T1000 (cell line): ENCODE measurements at regions not wholly inside any gene's neighbourhood (a gene's known extent, or its start where the extent isn't known, plus 50 kb on each side); places are given as distances from the start of the nearest gene placed in this dataset.
"Not testable (repeated sequence)": the region's sequence is repeated elsewhere in the genome, so short reads cannot be mapped to it uniquely, and the experiment has no call there.

ENCODE experiments used
- DNase-seq: peaks from one replicate; lab custom pipeline; 2025; ENCODE audit warnings: mixed read lengths; lab: John Stamatoyannopoulos, UW

GRCh38 chr9:28464481-28465216 lies 891.4 kb upstream of the C9orf72 start:
- no peak for DNase-seq

- DNase-seq, result no peak
Observed at GRCh38 chr9:28471261-28471660, 898.0 kb upstream of the C9orf72 start.

- no peak for DNase-seq
Observed at GRCh38 chr9:28487561-28487960, 914.3 kb upstream of the C9orf72 start.

- DNase-seq, result no peak
Observed at GRCh38 chr9:28491121-28491520, 917.8 kb upstream of the C9orf72 start.

- not testable (repeated sequence) for DNase-seq
Observed at GRCh38 chr9:28498168-28498567, 924.9 kb upstream of the C9orf72 start.

GRCh38 chr9:28502189-28502588 lies 928.9 kb upstream of the C9orf72 start:
- no peak for DNase-seq

GRCh38 chr9:28502741-28503140 lies 929.5 kb upstream of the C9orf72 start:
- DNase-seq, result no peak

- DNase-seq, result no peak
Observed at GRCh38 chr9:28503573-28503972, 930.3 kb upstream of the C9orf72 start.

- no peak for DNase-seq
Observed at GRCh38 chr9:28518439-28518838, 945.2 kb upstream of the C9orf72 start.

- DNase-seq, result not testable (repeated sequence)
Observed at GRCh38 chr9:28524309-28524708, 951.0 kb upstream of the C9orf72 start.

GRCh38 chr9:28528049-28528448 lies 954.8 kb upstream of the C9orf72 start:
- no peak for DNase-seq

GRCh38 chr9:28538132-28538531 lies 964.9 kb upstream of the C9orf72 start:
- no peak for DNase-seq

- no peak for DNase-seq
Observed at GRCh38 chr9:28539434-28540070, 966.3 kb upstream of the C9orf72 start.

- no peak for DNase-seq
Observed at GRCh38 chr9:28542928-28543327, 969.6 kb upstream of the C9orf72 start.

- no peak for DNase-seq
Observed at GRCh38 chr9:28547527-28547926, 974.2 kb upstream of the C9orf72 start.

- no peak for DNase-seq
Observed at GRCh38 chr9:28563291-28563934, 990.1 kb upstream of the C9orf72 start.

GRCh38 chr9:28583832-28584231 lies 1010.6 kb upstream of the C9orf72 start:
- no peak for DNase-seq

- DNase-seq, result no peak
Observed at GRCh38 chr9:28584542-28584941, 1011.3 kb upstream of the C9orf72 start.

GRCh38 chr9:28587052-28587451 lies 1013.8 kb upstream of the C9orf72 start:
- no peak for DNase-seq

- no peak for DNase-seq
Observed at GRCh38 chr9:28598408-28598807, 1025.1 kb upstream of the C9orf72 start.

- DNase-seq, result no peak
Observed at GRCh38 chr9:28600226-28600625, 1026.9 kb upstream of the C9orf72 start.

- no peak for DNase-seq
Observed at GRCh38 chr9:28607843-28608242, 1034.6 kb upstream of the C9orf72 start.

- DNase-seq, result no peak
Observed at GRCh38 chr9:28610339-28610738, 1037.1 kb upstream of the C9orf72 start.
